Uterus (tissue), 3 donors: ENCODE measurements at regions not wholly inside any gene's neighbourhood (a gene's known extent, or its start where the extent isn't known, plus 50 kb on each side); places are given as distances from the start of the nearest gene placed in this dataset.

Experiments used
- DNase-seq, 2 donors: peaks; one replicate each; pipeline ENCODE4 v3.0.0-alpha.2; 2019 to 2020
- H3K27ac ChIP-seq, 2 donors: fragments of 200-600 bp; sonication (generic); 1 replicate in 1 of 2; 2 replicates in 1 of 2; pipeline ENCODE4 v1.5.1; 2016 to 2018
- H3K27me3 ChIP-seq, 2 donors: fragments of 200-600 bp; sonication (generic); one replicate each; pipeline ENCODE4 v1.5.1; 2018 to 2019; ENCODE audit warnings: control low read depth in 1 of 2
- H3K36me3 ChIP-seq, 2 donors: fragments of 200-600 bp; sonication (generic); one replicate each; pipeline ENCODE4 v1.5.1; 2019; ENCODE audit warnings: control low read depth in 1 of 2
- H3K4me1 ChIP-seq, 2 donors: fragments of 200-600 bp; sonication (generic); one replicate each; pipeline ENCODE4 v1.5.1; 2018 to 2019; ENCODE audit warnings: control low read depth in 1 of 2
- H3K4me3 ChIP-seq, 2 donors: fragments of 200-600 bp; sonication (generic); 1 replicate in 1 of 2; 2 replicates in 1 of 2; pipeline ENCODE4 v1.5.1; 2018 to 2019; ENCODE audit warnings: mild to moderate bottlenecking in 1 of 2
- H3K9me3 ChIP-seq, 2 donors: fragments of 200-600 bp; sonication (generic); one replicate each; pipeline ENCODE4 v1.5.1; 2019; ENCODE audit warnings: control low read depth in 1 of 2
- POLR2A ChIP-seq, 2 donors: fragments of 450-650 bp; IDR thresholded peaks; one replicate each; pipeline ENCODE4 v1.6.1; 2016; ENCODE audit warnings: antibody characterized with exemption in 2 of 2, mild to moderate bottlenecking in 1 of 2, moderate library complexity in 1 of 2
- intact Hi-C: fragments of 100-400 bp; cut with DNase I; formaldehyde crosslinking; loops from one replicate; pipeline ENCODE4 v1.15.1; 2023; ENCODE audit warnings: low total_unique reads
- TF ChIP-seq, protein P1 (sequence below), 4 experiments: fragments of 200-600 bp in 2 of 4; fragments of 450-650 bp in 2 of 4; sonication (generic) in 2 of 4; IDR thresholded peaks; one replicate each; pipeline ENCODE4 v1.5.1; 2016 to 2019; ENCODE audit warnings: antibody characterized with exemption in 4 of 4, mild to moderate bottlenecking in 2 of 4, moderate library complexity in 1 of 4
- donor health status: DM: yes; HTN: yes; CAD: no.

DNA sequence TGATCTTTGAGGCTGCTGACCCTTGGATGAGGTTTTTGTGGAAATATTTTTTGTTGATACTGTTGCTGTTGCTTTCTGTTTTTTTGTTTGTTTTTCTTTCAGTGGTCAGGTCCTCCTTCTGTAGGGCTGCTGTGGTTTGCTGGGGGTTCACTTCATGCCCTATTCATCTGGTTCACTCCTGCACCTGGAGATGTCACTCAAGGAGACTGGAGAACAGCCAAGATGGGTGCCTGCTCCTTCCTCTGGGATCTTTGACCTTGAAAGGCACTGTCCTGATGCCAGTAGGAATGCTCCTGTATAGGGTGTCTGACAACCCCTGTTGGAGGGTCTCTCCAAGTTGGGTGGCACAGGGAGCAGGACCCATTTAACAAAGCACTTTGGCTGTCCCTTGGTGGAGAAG lies 67.0 kb upstream of the ACTBL2 start:
- no peak overlapping the region for H3K27ac ChIP-seq
- intact Hi-C loops: no loop called here
- H3K36me3 ChIP-seq: no peaks in the 10 kb centered on the region
- no peak overlapping the region for H3K4me3 ChIP-seq
- TF ChIP-seq POLR2A (IDR thresholded peaks at IDR 0.05): no peak
- TF ChIP-seq, protein P1, sequence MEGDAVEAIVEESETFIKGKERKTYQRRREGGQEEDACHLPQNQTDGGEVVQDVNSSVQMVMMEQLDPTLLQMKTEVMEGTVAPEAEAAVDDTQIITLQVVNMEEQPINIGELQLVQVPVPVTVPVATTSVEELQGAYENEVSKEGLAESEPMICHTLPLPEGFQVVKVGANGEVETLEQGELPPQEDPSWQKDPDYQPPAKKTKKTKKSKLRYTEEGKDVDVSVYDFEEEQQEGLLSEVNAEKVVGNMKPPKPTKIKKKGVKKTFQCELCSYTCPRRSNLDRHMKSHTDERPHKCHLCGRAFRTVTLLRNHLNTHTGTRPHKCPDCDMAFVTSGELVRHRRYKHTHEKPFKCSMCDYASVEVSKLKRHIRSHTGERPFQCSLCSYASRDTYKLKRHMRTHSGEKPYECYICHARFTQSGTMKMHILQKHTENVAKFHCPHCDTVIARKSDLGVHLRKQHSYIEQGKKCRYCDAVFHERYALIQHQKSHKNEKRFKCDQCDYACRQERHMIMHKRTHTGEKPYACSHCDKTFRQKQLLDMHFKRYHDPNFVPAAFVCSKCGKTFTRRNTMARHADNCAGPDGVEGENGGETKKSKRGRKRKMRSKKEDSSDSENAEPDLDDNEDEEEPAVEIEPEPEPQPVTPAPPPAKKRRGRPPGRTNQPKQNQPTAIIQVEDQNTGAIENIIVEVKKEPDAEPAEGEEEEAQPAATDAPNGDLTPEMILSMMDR (IDR thresholded peaks at IDR 0.05): no peak
- no peaks in the 10 kb centered on the region for H3K9me3 ChIP-seq
- no peaks in the 10 kb centered on the region for H3K27me3 ChIP-seq
- DNase-seq: no peak
- H3K4me1 ChIP-seq: no peaks in the 10 kb centered on the region

DNA sequence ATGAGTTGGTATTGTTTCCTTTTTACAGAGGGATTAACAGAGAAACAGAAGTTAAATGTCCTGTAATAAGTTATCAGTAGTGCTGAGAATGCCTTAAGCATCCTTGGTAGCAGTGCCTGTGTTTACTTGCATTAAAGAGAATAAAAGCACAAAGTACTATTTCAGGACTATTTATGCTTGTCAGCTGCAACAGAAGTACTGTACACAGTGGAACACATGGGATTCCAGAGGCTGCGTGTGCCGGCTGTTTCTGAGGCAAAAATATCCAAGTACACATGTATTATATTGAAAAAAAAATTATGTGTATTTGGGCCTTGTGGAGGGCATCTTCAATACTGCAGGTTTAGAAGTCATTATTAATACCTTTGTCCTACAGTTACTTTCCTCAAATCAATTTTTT lies 58.2 kb upstream of the ACTBL2 start:
- H3K9me3 ChIP-seq: no peaks in the 10 kb centered on the region
- no peaks in the 10 kb centered on the region for H3K4me1 ChIP-seq
- H3K36me3 ChIP-seq: no peaks in the 10 kb centered on the region
- intact Hi-C loops: no loop called here
- DNase-seq: no peak
- H3K27ac ChIP-seq: no peak overlapping the region
- no peak overlapping the region for H3K4me3 ChIP-seq
- H3K27me3 ChIP-seq: no peaks in the 10 kb centered on the region
- TF ChIP-seq, protein P1 (IDR thresholded peaks at IDR 0.05): no peak
- no peak for TF ChIP-seq POLR2A (IDR thresholded peaks at IDR 0.05)

DNA sequence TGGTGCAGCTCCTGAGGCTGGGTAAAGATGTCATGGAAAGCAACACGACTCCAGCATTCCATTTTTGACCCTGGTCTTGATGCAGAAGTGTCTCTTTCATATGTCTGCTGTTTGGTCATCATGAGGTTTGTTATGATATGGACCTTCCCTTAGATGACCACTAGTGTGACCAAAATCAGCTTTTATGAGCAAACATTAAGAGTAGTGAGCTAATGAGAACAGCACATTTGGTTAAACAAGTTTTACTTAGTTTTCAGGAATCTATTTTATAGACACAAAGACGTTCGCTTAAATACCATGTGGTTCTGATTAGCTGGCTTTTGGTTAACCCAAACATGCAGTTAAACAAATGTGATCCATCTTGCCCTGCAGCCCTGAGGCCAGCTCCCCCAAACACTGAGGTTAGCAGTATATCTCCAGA lies 56.7 kb upstream of the ACTBL2 start:
- no peaks in the 10 kb centered on the region for H3K27me3 ChIP-seq
- H3K4me3 ChIP-seq: no peak overlapping the region
- TF ChIP-seq, protein P1 (IDR thresholded peaks at IDR 0.05): no peak
- no peak for TF ChIP-seq POLR2A (IDR thresholded peaks at IDR 0.05)
- H3K27ac ChIP-seq: no peak overlapping the region
- no peak for DNase-seq
- no peaks in the 10 kb centered on the region for H3K9me3 ChIP-seq
- H3K4me1 ChIP-seq: no peaks in the 10 kb centered on the region
- H3K36me3 ChIP-seq: no peaks in the 10 kb centered on the region
- intact Hi-C loops: no loop called here

DNA sequence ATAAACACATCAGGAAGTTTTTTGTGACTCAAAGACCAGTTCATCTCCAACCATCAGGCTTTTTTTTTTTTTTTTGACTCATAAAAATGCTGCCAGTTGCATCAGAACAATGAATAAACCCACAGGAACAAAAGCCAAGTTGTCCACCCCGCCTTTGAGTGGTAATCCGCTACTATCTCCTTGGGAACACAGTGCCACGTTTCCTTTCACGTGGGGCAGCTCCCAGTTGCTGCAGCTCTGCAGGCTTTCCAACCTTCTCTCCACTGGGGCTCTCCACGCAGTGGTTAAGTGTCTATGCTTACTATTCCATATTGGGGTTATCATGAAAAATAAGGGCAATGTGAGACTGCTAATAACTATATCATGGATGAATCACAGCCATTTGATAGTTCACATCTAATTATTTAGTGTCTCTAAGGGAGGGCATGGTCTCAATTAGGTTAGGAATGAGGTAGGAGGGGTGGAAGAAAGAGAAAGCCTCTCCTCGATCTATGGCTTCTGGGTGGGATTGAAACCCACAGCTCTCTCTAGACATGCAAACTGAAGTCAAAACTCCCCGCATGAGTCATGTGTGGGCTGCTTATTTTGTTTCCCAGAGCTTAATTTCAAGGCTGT lies 55.8 kb upstream of the ACTBL2 start:
- TF ChIP-seq, protein P1 (IDR thresholded peaks at IDR 0.05): no peak
- no peak for TF ChIP-seq POLR2A (IDR thresholded peaks at IDR 0.05)
- intact Hi-C loops: no loop called here
- no peaks in the 10 kb centered on the region for H3K36me3 ChIP-seq
- no peaks in the 10 kb centered on the region for H3K4me1 ChIP-seq
- no peak for DNase-seq
- H3K27ac ChIP-seq: no peak overlapping the region
- H3K27me3 ChIP-seq: no peaks in the 10 kb centered on the region
- H3K9me3 ChIP-seq: no peaks in the 10 kb centered on the region
- H3K4me3 ChIP-seq: no peak overlapping the region

DNA sequence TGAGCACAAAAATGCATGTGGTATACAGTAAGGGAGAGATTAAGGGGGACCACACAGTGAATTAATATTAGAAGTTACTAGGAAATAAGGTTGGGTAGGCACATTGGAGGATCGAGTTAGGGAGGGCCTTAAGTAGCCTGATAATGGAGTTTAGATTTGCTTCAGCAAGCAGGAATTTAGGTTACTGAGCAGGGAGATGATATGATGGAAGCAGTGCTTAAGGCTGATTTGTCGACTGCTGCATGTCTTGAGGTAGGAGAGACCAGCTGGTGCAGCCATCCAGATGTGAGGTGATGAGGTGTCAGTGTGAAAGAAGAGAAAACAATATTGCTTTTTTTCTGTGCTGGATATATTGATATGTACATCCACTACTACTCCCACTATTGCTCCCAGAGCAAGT lies 55.2 kb upstream of the ACTBL2 start:
- no peaks in the 10 kb centered on the region for H3K27me3 ChIP-seq
- H3K36me3 ChIP-seq: no peaks in the 10 kb centered on the region
- TF ChIP-seq, protein P1 (IDR thresholded peaks at IDR 0.05): no peak
- TF ChIP-seq POLR2A (IDR thresholded peaks at IDR 0.05): no peak
- no peak overlapping the region for H3K4me3 ChIP-seq
- no peaks in the 10 kb centered on the region for H3K9me3 ChIP-seq
- no peak overlapping the region for H3K27ac ChIP-seq
- DNase-seq: no peak
- no peaks in the 10 kb centered on the region for H3K4me1 ChIP-seq
- intact Hi-C loops: no loop called here
